Nucleus accumbens (tissue), 56 donors: ENCODE measurements at regions not wholly inside any gene's neighbourhood (a gene's known extent, or its start where the extent isn't known, plus 50 kb on each side); places are given as distances from the start of the nearest gene placed in this dataset.

Source experiments
- DNase-seq, 56 donors: peaks; one replicate each; lab custom pipeline; 2025; lab: John Stamatoyannopoulos, UW

- no peak for DNase-seq
These were observed 77.7 kb upstream of the INTU start for GRCh38 chr4:127555106-127555505.

GRCh38 chr4:127558088-127558487, 74.7 kb upstream of the INTU start:
- DNase-seq: no peak

GRCh38 chr4:127558489-127559407, 74.0 kb upstream of the INTU start:
- no peak for DNase-seq

DNA sequence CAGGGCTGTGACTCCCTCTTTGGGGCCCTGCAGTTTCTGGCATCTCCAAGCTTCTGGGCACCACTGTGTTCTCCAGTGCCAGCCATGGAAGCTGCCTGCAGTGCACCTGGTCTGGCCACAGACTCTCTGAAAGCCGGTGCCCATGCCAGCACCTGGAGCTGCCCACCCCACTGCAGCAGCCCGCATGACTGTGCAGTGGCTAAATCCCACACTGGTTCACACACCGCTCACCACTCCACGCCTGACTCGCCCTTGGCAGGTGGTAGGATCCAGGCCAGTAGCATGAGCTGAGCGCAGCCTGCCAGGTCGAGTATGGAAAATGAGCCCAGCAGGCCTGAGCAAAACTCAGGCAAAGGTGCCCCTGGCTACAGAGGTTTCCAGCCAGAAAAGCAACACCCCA, 72.8 kb upstream of the INTU start:
- DNase-seq: no peak

- no peak for DNase-seq
These were observed 72.0 kb upstream of the INTU start for GRCh38 chr4:127560755-127561154.

DNA sequence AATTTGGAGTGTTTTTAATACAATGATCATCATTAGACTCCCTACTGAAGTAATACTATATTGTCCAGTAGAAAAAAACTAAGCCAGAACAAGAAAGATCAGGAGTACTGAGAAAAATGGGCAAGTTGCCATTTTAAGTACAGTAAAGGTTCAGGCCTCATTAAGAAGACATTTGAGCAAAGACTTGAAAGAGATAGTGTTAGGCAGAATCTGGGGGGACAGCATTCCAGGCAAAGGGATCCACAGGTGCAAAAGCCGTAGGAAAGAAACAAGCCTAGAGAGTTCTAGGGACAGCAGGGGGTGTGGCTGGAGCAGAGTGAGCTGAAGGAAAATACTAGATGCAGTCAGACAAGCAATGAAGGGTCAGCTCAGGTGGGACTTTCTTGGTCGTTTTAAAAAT, 58.1 kb upstream of the INTU start:
- no peak for DNase-seq

GRCh38 chr4:127575888-127576287, 56.9 kb upstream of the INTU start:
- no peak for DNase-seq

DNA sequence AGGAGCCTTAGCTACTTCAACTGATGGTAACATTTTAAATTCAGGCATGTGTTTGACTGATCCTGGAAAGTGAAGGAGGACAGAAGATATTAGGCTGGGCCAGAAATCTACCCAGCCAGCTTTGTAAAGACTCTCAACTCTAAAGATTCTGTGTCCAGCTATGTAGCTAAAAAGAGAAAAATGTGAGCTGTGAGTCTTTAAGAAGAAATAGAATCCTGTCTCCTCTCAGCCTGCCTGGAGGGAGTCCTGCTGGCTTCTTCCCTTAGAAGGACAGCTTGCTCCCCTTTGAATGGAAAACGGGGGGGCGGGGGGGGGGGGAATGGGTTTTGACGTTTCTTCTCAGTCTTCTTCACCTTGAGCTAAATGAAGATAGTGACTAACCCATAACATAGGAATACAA, 54.3 kb upstream of the INTU start:
- no peak for DNase-seq

DNA sequence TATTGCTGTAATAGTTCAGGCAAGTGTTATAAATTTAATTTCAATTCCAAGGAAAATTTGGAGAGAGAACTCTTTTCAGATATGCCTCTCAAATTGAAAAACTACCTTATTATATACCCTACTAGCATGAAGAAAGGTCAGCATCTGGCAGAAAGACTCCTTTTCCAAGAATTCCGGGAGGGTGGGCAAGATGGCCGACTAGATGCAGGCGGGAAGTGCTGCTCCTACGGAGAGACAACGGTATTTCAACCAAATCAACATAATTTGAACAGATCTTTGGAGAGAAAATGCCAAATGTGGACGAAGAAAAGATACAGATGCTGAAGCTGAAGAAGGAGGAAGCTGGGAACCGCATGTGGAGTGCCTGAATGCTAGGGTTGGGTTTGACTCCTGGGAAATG, 53.8 kb upstream of the INTU start:
- DNase-seq: no peak

GRCh38 chr4:127579821-127580220, 52.9 kb upstream of the INTU start:
- no peak for DNase-seq

- DNase-seq: no peak
These were observed 52.5 kb upstream of the INTU start for GRCh38 chr4:127580300-127580699.

GRCh38 chr4:127580891-127581290, 51.9 kb upstream of the INTU start:
- no peak for DNase-seq
